Small intestine (tissue), 7 donors: ENCODE measurements at regions not wholly inside any gene's neighbourhood (a gene's known extent, or its start where the extent isn't known, plus 50 kb on each side); places are given as distances from the start of the nearest gene placed in this dataset.

Experiments used
- DNase-seq, 2 donors: peaks; one replicate each; pipeline versions ENCODE4 v3.0.0 to v3.0.0-alpha.2; 2013
- FAIRE-seq: peaks from 2 replicates; lab custom pipeline; 2012; peaks lifted over from hg19 to GRCh38; lab: Jason Lieb, UNC
- H3K27ac ChIP-seq, 3 donors: one replicate each; pipeline ENCODE4 v1.5.1; 2013; ENCODE audit warnings: low read length in 2 of 3, mild to moderate bottlenecking in 2 of 3, control low read depth in 1 of 3, inconsistent platforms in 1 of 3, low read depth in 1 of 3, moderate library complexity in 1 of 3
- H3K27me3 ChIP-seq, 3 donors: one replicate each; pipeline ENCODE4 v1.6.1; 2013; ENCODE audit warnings: low read length in 3 of 3, inconsistent platforms in 1 of 3; ENCODE audit not compliant: control insufficient read depth in 3 of 3, insufficient read depth in 3 of 3
- H3K36me3 ChIP-seq, 3 donors: one replicate each; pipeline ENCODE4 v1.6.1; 2013; ENCODE audit warnings: low read length in 3 of 3, inconsistent platforms in 1 of 3, low read depth in 1 of 3, mild to moderate bottlenecking in 1 of 3, moderate library complexity in 1 of 3; ENCODE audit not compliant: control insufficient read depth in 3 of 3, insufficient read depth in 2 of 3
- H3K4me1 ChIP-seq, 3 donors: one replicate each; pipeline ENCODE4 v1.6.1; 2013; ENCODE audit warnings: low read length in 2 of 3, inconsistent platforms in 1 of 3, low read depth in 1 of 3, mild to moderate bottlenecking in 1 of 3, moderate library complexity in 1 of 3; ENCODE audit not compliant: control insufficient read depth in 3 of 3, insufficient read depth in 2 of 3
- H3K4me3 ChIP-seq, 3 donors: one replicate each; pipeline ENCODE4 v1.5.1; 2013; ENCODE audit warnings: low read length in 3 of 3, control low read depth in 1 of 3, inconsistent platforms in 1 of 3, low read depth in 1 of 3, mild to moderate bottlenecking in 1 of 3, moderate library complexity in 1 of 3
- H3K9me3 ChIP-seq, 2 donors: one replicate each; pipeline ENCODE4 v1.6.1; 2013; ENCODE audit warnings: low read depth in 1 of 2, low read length in 1 of 2; ENCODE audit not compliant: control insufficient read depth in 2 of 2, insufficient read depth in 1 of 2
- WGBS, 3 donors: extraction: QIAGEN DNeasy Blood & Tissue Kit; methylation state at CpG; one replicate each; pipeline ENCODE4 v1.1.7; 2013; 5-methylcytosine and 5-hydroxymethylcytosine counted together
- donor health status: healthy with polysubstance abuse.
- donor health status: control.
- donor health status: control.
- donor health status: Bipolar disorder and iron deficiency.
- donor health status: healthy.

DNA sequence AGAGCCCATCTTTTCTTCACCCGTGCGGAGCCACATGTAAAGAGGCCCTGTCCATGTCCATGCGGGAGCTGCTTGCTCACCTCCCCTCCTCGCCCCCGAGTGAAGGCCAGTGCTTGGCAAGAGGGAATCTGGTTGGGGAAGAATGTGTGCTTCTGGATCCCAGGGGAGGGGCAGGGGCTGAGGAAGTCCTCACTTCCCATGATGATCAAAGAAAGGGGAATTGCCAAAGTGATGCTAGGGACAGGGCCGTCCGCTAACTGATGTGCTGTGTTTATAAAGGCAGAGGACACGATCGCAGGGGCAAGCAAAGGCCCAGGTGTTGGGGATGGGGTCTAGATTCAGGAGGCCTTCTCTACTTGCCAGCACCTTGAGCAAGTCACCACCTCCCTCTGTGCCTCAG lies 137.4 kb upstream of the PRMT8 start:
- Histone ChIP-seq H3K4me3 (no peak overlapping the region), H3K36me3 (no peaks in the 10 kb centered on the region), H3K9me3 (peaks cover 0 to 2% of the 10 kb centered on the region in 2 donors), H3K27me3 (peaks cover 0 to 5% (median 0%) of the 10 kb centered on the region in 3 donors), H3K4me1 (no peaks in the 10 kb centered on the region), H3K27ac (no peak overlapping the region)
- no peak for FAIRE-seq
- DNase-seq, result no peak
- WGBS, 3 donors, result 88 to 89% (median 89%) methylated on average over 9 of the region's 9 CpGs

- H3K4me1 ChIP-seq, result no peaks in the 10 kb centered on the region
- FAIRE-seq (no peak), DNase-seq (no peak)
- H3K4me3 ChIP-seq, result no peak overlapping the region
- peaks cover 0 to 5% (median 0%) of the 10 kb centered on the region in 3 donors for H3K27me3 ChIP-seq
- WGBS, 3 donors, result 75 to 87% (median 83%) methylated on average over 3 of the region's 3 CpGs
- H3K27ac ChIP-seq, result no peak overlapping the region
- H3K36me3 ChIP-seq, result no peaks in the 10 kb centered on the region
- H3K9me3 ChIP-seq, result peaks cover 0 to 2% of the 10 kb centered on the region in 2 donors
These were observed 136.4 kb upstream of the PRMT8 start for GRCh38 chr12:3354586-3354985.

GRCh38 chr12:3355378-3355900 lies 135.6 kb upstream of the PRMT8 start:
- Histone ChIP-seq H3K4me3 (no peak overlapping the region), H3K36me3 (no peaks in the 10 kb centered on the region), H3K27me3 (peaks cover 0 to 5% (median 0%) of the 10 kb centered on the region in 3 donors), H3K9me3 (peaks cover 0 to 2% of the 10 kb centered on the region in 2 donors), H3K4me1 (no peaks in the 10 kb centered on the region), H3K27ac (no peak overlapping the region)
- WGBS, 3 donors, result 54 to 77% (median 76%) methylated on average over 9 of the region's 9 CpGs
- no peak for FAIRE-seq
- no peak for DNase-seq

GRCh38 chr12:3357950-3358525 lies 133.0 kb upstream of the PRMT8 start:
- 84 to 87% (median 86%) methylated on average over 8 of the region's 8 CpGs for WGBS, 3 donors
- Histone ChIP-seq H3K4me3 (no peak overlapping the region), H3K36me3 (no peaks in the 10 kb centered on the region), H3K27ac (no peak overlapping the region), H3K9me3 (peaks cover 0 to 2% of the 10 kb centered on the region in 2 donors), H3K4me1 (no peaks in the 10 kb centered on the region), H3K27me3 (peaks cover 0 to 5% (median 0%) of the 10 kb centered on the region in 3 donors)
- FAIRE-seq (no peak), DNase-seq (no peak)

GRCh38 chr12:3359478-3359877 lies 131.5 kb upstream of the PRMT8 start:
- H3K4me3 ChIP-seq, result no peak overlapping the region
- H3K4me1 ChIP-seq, result no peaks in the 10 kb centered on the region
- no peak overlapping the region for H3K27ac ChIP-seq
- 88 to 95% (median 90%) methylated on average over 2 of the region's 2 CpGs for WGBS, 3 donors
- peaks cover 3 to 10% (median 7%) of the 10 kb centered on the region in 3 donors for H3K27me3 ChIP-seq
- H3K9me3 ChIP-seq, result peaks cover 0 to 2% of the 10 kb centered on the region in 2 donors
- no peak for FAIRE-seq
- DNase-seq, result no peak
- H3K36me3 ChIP-seq, result no peaks in the 10 kb centered on the region

GRCh38 chr12:3361146-3361545 lies 129.9 kb upstream of the PRMT8 start:
- FAIRE-seq (no peak), DNase-seq (no peak)
- H3K36me3 ChIP-seq, result no peaks in the 10 kb centered on the region
- H3K4me3 ChIP-seq, result no peak overlapping the region
- H3K27me3 ChIP-seq, result peaks cover 3 to 19% (median 19%) of the 10 kb centered on the region in 3 donors
- H3K4me1 ChIP-seq, result no peaks in the 10 kb centered on the region
- H3K27ac ChIP-seq, result no peak overlapping the region
- peaks cover 0 to 2% of the 10 kb centered on the region in 2 donors for H3K9me3 ChIP-seq
- 84 to 90% (median 89%) methylated on average over 6 of the region's 6 CpGs for WGBS, 3 donors

- no peak overlapping the region for H3K27ac ChIP-seq
- WGBS, 3 donors, result 77 to 87% (median 81%) methylated on average over 6 of the region's 6 CpGs
- DNase-seq (no peak), FAIRE-seq (no peak)
- H3K9me3 ChIP-seq, result no peaks in the 10 kb centered on the region
- H3K36me3 ChIP-seq, result no peaks in the 10 kb centered on the region
- H3K4me3 ChIP-seq, result no peak overlapping the region
- H3K4me1 ChIP-seq, result no peaks in the 10 kb centered on the region
- peaks cover 6 to 35% (median 30%) of the 10 kb centered on the region in 3 donors for H3K27me3 ChIP-seq
These were observed 128.3 kb upstream of the PRMT8 start for GRCh38 chr12:3362737-3363136.

DNA sequence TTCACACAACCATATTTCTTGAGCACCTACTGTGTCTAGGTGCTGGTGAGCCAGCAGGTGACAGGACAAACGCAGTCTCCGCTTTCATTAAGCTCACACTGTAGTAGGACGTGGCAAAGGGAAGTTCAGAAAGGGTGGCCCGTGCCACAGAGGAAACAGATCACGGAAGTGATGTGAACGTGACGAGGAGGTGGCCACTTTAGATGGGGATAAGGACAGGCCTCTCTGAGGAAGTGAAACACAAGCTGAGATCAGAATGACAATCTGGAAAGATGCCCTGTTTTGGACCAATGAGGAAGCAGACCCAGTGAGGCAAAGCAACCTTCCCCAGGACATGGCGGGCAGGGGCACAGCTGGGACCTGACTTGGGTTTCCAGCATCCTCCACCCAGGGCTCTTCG lies 127.4 kb upstream of the PRMT8 start:
- no peak for DNase-seq
- no peak overlapping the region for H3K4me3 ChIP-seq
- FAIRE-seq, result no peak

More for the DNA sequence above, 127.4 kb upstream of the PRMT8 start:
- WGBS, 3 donors, result 69 to 82% (median 79%) methylated on average over 9 of the region's 9 CpGs
- peaks cover 6 to 38% (median 33%) of the 10 kb centered on the region in 3 donors for H3K27me3 ChIP-seq
- H3K36me3 ChIP-seq, result no peaks in the 10 kb centered on the region
- H3K27ac ChIP-seq, result no peak overlapping the region
- H3K4me1 ChIP-seq, result no peaks in the 10 kb centered on the region
- H3K9me3 ChIP-seq, result no peaks in the 10 kb centered on the region
